ENCODE measurements at regions not wholly inside any gene's neighbourhood (a gene's known extent, or its start where the extent isn't known, plus 50 kb on each side); places are given as distances from the start of the nearest gene placed in this dataset.

- TF ChIP-seq SP2 (IDR thresholded peaks at IDR 0.05; ENCODE audit: low read length) (no peak), BACH1 (IDR thresholded peaks at IDR 0.05; ENCODE audit: low read length) (no peak)
These were observed 197.7 kb upstream of the CRY1 start (continued) for GRCh38 chr12:107291018-107291417.

All from H1 (cell line).